ENCODE measurements at regions not wholly inside any gene's neighbourhood (a gene's known extent, or its start where the extent isn't known, plus 50 kb on each side); places are given as distances from the start of the nearest gene placed in this dataset.

DNA sequence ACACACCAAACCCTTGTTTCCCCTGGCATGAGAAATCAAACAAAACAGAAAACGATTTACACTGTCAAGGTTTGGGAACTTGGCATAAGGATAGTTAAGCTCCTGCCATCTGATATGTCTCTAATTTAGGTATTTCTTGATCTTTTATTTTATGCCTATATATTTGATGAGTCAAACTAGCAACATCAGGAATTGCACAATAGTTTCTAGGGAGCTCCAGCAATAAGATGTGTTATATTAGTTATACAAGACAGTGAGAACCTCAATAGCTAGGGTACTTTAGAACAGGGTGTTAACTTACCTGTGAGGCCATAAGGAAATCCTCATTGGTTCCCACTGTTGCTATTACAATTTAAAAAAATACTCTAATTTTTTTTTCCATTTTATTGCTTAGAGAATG lies 474.2 kb downstream of the GBA3 start:
- no peak for DNase-seq (ENCODE audit: low spot score)

- no peak for DNase-seq (ENCODE audit: low spot score)
These were observed 473.7 kb downstream of the GBA3 start for GRCh38 chr4:23166407-23166806.

- DNase-seq (ENCODE audit: low spot score), result no peak
These were observed 472.9 kb downstream of the GBA3 start for GRCh38 chr4:23165669-23166068.

DNA sequence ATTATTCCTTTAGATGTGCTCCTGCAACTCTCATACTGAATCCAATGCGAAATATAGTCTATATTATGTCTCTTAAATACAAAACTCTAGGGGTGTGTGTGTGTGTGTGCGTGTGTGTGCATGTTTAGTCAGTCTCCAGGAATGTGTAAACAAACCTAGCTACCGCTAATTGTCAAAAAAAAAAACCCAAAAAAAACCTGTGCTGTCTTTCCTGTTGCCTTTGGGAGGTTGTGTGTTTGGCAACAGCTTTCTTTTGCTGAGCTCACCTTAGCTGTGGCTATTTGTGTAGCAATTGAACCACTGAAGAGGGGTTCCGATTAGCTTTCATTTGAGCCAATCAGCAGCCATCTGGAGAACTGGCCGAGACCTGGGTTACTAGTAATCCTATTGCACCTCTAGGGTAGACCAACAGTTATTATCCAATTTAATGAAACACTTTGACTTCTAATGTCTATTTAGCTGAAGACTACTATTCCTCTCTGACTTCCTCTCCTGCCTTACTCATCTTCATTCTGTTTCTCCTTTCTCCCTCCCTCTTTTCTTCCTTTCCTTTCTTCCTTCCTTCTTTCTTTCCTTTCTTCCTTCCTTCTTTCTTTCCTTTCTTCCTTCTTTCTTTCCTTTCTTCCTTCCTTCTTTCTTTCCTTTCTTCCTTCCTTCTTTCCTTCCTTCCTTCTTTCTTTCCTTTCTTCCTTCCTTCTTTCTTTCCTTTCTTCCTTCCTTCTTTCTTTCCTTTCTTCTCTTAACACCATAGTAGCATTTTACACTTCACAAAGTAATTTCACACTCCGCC lies 471.1 kb downstream of the GBA3 start:
- no peak for DNase-seq (ENCODE audit: low spot score)

DNA sequence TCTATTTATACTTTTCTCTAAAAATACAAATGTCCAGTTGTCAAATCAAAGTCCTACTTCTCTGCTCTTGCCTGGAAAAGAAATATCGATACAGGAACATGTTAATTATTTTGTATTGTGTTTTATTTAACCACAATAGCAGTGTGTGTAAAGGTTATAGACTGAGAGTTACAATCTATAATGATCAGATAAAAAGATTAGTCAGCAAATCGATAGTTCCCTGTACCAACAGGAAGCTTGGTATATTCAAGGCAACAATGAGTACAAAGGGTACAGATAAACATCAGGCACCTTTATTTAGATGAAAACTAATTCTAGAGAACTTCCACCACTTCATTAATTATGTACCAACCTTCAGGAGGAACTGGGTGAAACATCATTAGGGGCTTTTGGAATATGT lies 469.5 kb downstream of the GBA3 start:
- no peak for DNase-seq (ENCODE audit: low spot score)

- no peak for DNase-seq (ENCODE audit: low spot score)
These were observed 469.1 kb downstream of the GBA3 start for GRCh38 chr4:23161787-23162186.

- no peak for DNase-seq (ENCODE audit: low spot score)
These were observed 460.3 kb downstream of the GBA3 start for GRCh38 chr4:23153076-23153475.

DNA sequence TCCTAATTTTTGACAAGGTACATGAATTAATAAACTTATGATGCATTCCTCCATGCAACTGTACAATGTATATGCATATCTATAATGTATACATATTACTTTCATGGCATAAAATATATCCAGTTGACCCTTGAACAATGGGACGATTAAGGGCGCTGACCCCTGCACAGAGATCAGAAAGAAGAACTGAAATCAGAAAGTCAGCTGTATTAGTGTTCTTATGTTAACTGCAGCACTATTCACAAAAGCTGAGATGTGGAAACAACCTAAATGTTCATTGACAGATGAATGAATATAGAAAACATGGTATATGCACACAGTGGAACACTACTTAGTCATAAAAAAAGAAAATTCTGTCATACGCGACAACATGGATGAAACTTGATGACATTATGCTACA lies 457.1 kb downstream of the GBA3 start:
- no peak for DNase-seq (ENCODE audit: low spot score)

DNA sequence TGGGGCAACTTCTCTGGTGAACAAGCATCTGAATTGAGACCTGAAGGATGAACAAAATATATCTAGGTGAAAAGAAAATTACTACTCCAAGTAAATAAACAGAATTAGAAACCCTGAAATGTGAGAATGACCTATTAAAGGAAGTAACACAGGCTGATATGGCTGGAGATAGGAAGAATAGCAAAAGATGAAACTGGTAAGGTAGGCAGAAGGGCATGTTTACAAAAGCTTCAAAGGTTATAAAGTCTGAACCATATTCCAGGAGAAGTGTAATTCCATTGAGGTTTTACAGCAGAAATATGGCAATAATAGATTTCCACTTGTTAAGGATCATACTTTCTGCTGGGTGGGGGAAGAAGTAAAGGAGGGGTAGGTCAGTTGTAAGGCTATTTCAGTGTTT lies 452.0 kb downstream of the GBA3 start:
- no peak for DNase-seq (ENCODE audit: low spot score)

- peak; percentile 6 for DNase-seq (ENCODE audit: low spot score)
These were observed 443.3 kb downstream of the GBA3 start for GRCh38 chr4:23135792-23136645.

DNA sequence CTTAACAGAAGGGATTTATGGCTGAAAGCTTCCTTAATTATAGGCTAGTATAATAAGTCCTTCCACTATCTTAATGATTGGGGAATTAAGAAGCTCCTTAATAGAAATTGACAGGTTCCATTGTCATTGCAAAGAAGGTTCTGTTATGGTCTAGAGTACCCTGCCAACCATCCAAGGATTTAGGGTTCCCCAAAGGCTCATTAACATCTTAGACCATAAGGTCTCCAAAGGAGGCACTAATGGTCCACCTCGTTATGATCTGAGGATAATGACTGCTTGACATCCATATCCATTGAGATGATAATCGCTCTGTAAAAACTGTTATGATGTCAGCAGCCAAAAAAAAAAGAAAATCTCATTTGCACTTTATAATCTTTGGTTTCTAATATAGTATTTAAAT lies 441.6 kb downstream of the GBA3 start:
- DNase-seq (ENCODE audit: low spot score), result no peak

- DNase-seq (ENCODE audit: low spot score), result no peak
These were observed 438.1 kb downstream of the GBA3 start for GRCh38 chr4:23130845-23131244.

DNA sequence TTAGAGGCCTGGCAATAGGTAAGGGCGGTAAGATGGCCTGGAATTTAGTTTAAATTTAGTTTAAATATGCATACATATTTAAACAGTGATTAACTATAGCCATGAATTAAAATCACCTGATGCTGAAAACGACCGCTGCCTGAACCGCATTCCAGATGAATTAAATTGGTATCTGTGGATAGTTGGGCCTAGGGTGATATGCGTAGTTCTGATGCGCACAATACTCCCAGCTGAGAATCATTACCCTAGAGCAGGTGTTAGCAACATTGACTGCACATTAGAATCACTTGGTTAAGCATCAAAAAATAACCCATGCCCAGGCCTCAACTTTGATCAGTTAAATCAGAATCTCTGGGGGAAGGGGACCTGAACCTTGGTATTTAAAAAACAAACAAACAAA lies 432.4 kb downstream of the GBA3 start:
- DNase-seq (ENCODE audit: low spot score), result no peak

DNA sequence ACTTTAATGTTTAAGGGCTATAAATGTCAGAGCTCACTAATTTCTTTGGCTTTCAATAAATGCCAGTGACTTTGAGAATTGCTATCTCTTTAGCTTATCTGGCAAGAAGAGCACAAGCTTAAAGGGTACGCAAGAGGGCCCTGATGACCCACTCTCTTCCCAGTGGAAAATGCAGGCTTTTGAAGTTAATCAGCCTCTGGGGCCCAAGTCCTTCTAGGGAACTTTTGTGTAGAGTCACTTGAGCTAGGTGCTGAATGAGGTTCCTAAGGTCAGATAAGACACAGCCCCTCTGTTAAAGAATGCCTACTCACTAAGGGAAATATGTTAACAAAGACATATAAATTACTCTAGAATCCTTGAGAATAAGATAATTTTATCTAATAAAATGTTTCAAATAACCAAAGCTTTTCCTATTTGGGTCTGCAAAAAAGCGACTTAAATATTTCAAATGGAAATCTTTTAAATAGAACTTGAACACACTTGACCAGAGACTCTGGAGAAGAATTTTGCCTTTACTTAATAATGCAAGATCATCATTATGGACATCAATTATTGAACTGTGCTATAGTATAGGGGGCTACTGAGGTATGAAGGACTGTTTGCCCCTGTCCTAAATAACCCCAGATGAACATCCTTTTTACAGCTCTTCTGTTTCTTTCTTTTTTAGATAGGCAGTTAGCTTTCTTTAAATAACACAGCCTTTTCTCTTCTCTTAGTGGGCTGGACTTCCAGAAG lies 430.1 kb downstream of the GBA3 start:
- DNase-seq (ENCODE audit: low spot score), result no peak

DNA sequence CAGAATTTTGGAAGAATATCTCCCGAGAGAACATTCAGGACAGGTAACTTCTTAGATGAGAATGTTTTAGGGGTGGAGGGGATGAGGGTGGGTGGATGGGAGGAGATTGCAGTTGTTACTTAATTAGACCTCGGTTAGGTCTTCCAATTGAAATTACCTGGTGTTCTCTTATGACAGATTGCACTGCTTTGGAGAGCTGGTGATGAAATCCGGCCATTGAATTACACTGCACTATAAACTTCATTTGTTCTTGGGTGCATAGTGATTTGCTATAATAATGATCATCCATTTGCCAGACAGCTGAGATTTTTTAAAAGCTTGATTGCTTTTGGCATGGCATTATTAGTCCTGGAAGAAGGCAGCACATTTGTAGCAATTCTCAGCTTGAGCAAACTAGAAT lies 427.6 kb downstream of the GBA3 start:
- no peak for DNase-seq (ENCODE audit: low spot score)

- no peak for DNase-seq (ENCODE audit: low spot score)
These were observed 425.1 kb downstream of the GBA3 start for GRCh38 chr4:23117826-23118225.

DNA sequence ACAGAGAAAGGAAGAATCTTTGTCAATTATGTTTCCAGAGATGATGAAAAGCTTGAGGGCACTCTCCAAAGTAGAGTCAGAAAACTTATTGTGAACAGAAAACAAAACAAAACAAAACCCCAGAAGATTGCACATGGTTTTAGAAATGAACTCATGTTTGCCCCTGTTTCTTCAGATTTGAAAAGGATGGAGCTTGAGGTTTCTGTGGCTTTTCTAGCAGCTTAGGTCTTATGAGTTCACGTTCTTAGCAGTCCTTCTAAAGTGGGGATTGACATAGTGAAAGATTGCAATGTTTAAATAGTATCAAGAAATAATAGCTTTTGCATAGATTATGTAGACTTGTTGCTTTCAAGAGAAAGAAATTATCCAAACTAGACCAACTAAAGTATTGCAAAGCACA lies 421.8 kb downstream of the GBA3 start:
- no peak for DNase-seq (ENCODE audit: low spot score)

DNA sequence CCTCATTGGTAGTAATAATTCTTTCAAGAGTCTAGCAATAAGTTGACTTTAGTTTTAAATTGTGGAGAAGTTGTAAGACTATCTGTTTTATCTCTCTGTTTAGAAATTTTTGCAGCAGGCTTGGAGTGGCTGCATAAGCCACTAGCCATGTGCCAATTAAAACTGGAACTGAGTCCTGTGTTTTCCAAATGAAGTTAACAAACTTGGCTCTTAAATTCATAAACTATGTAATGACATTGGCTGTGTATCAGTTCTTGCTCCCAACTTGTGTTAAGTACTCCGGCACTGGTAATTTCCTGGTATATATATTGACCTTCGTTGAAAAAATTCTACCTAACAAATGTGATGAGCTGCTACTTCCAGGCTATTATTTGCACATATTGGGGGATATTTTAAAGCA lies 420.4 kb downstream of the GBA3 start:
- DNase-seq (ENCODE audit: low spot score), result no peak

DNA sequence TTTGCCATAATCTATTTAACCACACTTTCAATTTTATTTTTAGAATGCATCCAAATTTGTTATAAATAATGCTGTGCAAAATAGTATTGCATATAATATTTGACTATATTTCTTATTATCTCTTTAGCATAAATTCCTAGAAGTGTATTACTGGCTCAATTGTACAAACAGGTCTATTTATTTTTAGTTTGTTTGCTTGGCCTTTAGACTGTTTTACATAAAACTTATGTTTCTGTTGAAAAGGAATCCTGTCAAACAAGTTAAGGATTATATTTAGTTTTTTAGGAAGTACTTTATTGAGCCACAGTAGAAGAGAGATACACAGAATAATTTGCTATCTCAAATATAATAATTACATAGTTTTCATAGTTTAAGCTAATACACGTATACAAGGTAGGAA lies 413.8 kb downstream of the GBA3 start:
- DNase-seq (ENCODE audit: low spot score), result no peak

DNA sequence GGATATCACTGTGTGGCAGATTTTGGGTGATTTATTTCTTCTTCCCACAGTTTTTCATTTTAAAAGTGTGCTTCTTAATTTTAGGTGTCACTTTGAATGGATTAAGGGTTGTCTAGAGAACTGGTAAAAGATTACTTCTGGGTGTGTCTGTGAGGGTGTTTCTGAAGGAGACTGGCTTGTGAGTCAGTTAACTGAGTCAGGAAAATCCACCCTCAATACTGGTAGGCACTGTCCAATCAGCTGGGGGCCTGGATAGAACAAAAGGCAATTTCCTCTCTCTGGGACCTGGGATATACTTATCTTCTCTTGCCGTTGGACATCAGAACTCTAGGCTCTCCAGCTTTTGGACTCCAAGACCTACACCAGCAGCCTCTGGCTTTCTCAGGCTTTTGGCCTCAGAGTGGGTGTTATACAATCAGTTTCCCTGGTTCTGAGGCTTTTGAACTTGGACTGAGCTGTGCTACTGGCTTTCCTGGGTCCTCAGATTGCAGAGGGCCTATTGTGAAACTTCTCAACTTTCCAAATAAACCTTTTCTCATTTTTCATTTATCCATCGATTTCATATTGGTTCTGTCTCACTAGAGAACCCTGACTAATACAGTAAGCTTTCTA lies 413.1 kb downstream of the GBA3 start:
- DNase-seq (ENCODE audit: low spot score), result no peak

GRCh38 chr4:23097251-23097650 lies 404.5 kb downstream of the GBA3 start:
- no peak for DNase-seq (ENCODE audit: low spot score)

GRCh38 chr4:23091711-23092110 lies 399.0 kb downstream of the GBA3 start:
- no peak for DNase-seq (ENCODE audit: low spot score)

DNA sequence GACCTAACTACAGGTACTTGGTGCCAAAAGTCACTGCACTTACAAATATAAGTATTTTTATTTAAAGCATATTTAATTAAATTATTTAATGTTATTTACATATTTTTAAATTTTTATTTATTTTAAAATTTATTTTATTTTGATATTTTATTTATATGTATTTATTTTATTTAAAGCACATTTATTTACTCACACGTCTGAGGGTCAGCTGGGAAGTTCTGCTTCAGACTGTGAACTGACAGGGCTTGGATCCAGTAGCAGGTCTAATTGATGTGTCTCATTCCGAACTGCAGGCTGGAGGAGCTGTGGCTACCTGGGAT lies 392.5 kb downstream of the GBA3 start:
- no peak for DNase-seq (ENCODE audit: low spot score)

Data from hematopoietic multipotent progenitor cell treated with erythropoietin and hydrocortisone succinate and interleukin-3 and kit ligand, for 17 days (in vitro differentiated cells).